ENCODE measurements at regions not wholly inside any gene's neighbourhood (a gene's known extent, or its start where the extent isn't known, plus 50 kb on each side); places are given as distances from the start of the nearest gene placed in this dataset.

DNA sequence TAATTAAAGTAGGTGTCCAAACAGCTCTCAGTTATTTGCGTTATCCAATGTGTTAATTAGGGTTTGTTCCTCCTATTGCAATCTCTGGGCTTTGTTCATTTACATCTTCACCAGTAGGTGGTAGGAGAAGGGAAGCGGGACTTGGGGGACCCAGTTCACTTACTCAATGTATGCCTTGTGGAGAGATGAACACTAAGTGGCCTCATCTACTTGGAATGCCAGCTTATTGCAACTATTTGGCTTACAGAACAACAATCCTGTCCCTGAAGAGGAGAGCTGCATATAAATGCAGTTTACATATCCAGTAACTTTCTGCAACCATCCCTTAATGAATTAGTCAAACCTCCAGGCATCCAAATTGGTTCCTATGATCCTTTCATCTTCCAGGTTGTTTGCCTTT is 417.1 kb upstream of the CCDC196 start:
- TF ChIP-seq, protein P1, sequence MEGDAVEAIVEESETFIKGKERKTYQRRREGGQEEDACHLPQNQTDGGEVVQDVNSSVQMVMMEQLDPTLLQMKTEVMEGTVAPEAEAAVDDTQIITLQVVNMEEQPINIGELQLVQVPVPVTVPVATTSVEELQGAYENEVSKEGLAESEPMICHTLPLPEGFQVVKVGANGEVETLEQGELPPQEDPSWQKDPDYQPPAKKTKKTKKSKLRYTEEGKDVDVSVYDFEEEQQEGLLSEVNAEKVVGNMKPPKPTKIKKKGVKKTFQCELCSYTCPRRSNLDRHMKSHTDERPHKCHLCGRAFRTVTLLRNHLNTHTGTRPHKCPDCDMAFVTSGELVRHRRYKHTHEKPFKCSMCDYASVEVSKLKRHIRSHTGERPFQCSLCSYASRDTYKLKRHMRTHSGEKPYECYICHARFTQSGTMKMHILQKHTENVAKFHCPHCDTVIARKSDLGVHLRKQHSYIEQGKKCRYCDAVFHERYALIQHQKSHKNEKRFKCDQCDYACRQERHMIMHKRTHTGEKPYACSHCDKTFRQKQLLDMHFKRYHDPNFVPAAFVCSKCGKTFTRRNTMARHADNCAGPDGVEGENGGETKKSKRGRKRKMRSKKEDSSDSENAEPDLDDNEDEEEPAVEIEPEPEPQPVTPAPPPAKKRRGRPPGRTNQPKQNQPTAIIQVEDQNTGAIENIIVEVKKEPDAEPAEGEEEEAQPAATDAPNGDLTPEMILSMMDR (IDR thresholded peaks at IDR 0.05) = no peak
- no peak for TF ChIP-seq POLR2A (IDR thresholded peaks at IDR 0.05)

Measured in uterus (tissue), 2 donors.